Activated B cell treated with CpG ODN at 0.5 μM for 24 hours (primary cell): ENCODE measurements at regions not wholly inside any gene's neighbourhood (a gene's known extent, or its start where the extent isn't known, plus 50 kb on each side); places are given as distances from the start of the nearest gene placed in this dataset.

ENCODE experiments used
- ATAC-seq: fragments of 200-7000 bp; cut with Tn5 transposase; one replicate; pipeline ENCODE4 v1.10.0; 2021; ENCODE audit warnings: low read depth, mild to moderate bottlenecking, moderate library complexity
- CTCF ChIA-PET: fragments of 350-600 bp; sonication (Branson Sonifier 250); formaldehyde crosslinking; loops from one replicate; lab custom pipeline; 2021; ENCODE audit warnings: antibody characterized with exemption; lab: Charles Lee
- POLR2A ChIA-PET: fragments of 350-600 bp; sonication (Branson Sonifier 250); formaldehyde crosslinking; loops from one replicate; lab custom pipeline; 2021; ENCODE audit warnings: antibody characterized with exemption; lab: Charles Lee
- DNase-seq: peaks from one replicate; pipeline ENCODE4 v3.0.0; 2022
- H3K27ac Mint-ChIP-seq: one replicate; pipeline ENCODE4 v1.8.0; 2020; ENCODE audit warnings: mixed read lengths
- H3K27me3 Mint-ChIP-seq: one replicate; pipeline ENCODE4 v1.8.0; 2021; ENCODE audit warnings: mixed read lengths
- H3K36me3 Mint-ChIP-seq: one replicate; pipeline ENCODE4 v1.8.0; 2021; ENCODE audit warnings: low read depth, mixed read lengths
- H3K4me1 Mint-ChIP-seq: one replicate; pipeline ENCODE4 v1.8.0; 2021; ENCODE audit warnings: mixed read lengths
- H3K4me3 Mint-ChIP-seq: one replicate; pipeline ENCODE4 v1.8.0; 2020; ENCODE audit warnings: mild to moderate bottlenecking, mixed read lengths
- H3K9me3 Mint-ChIP-seq: one replicate; pipeline ENCODE4 v1.8.0; 2020; ENCODE audit warnings: mixed read lengths
- CTCF ChIP-seq: fragments of 200-600 bp; IDR thresholded peaks from one replicate; pipeline ENCODE4 v1.8.0; 2022; ENCODE audit warnings: antibody characterized with exemption, mild to moderate bottlenecking
- intact Hi-C: fragments of 100-400 bp; cut with micrococcal nuclease; formaldehyde crosslinking; loops from one replicate; pipeline ENCODE4 v1.15.1; 2024

- no peak overlapping the region for H3K4me3 Mint-ChIP-seq
- ATAC-seq (no peak), DNase-seq (no peak)
- no peaks in the 10 kb centered on the region for H3K27me3 Mint-ChIP-seq
- no peaks in the 10 kb centered on the region for H3K9me3 Mint-ChIP-seq
- H3K27ac Mint-ChIP-seq = no peak overlapping the region
- no peaks in the 10 kb centered on the region for H3K36me3 Mint-ChIP-seq
- ChIA-PET POLR2A (no interaction called here), CTCF (no interaction called here)
- no peak for TF ChIP-seq CTCF
- H3K4me1 Mint-ChIP-seq = no peaks in the 10 kb centered on the region
- intact Hi-C loops = no loop called here
Observed at GRCh38 chr16:66113223-66113622, 253.3 kb upstream of the CDH5 start.

GRCh38 chr16:66109677-66110076, 256.8 kb upstream of the CDH5 start:
- ATAC-seq (no peak), DNase-seq (no peak)
- no peaks in the 10 kb centered on the region for H3K4me1 Mint-ChIP-seq
- no peak for TF ChIP-seq CTCF
- H3K36me3 Mint-ChIP-seq = no peaks in the 10 kb centered on the region
- H3K27ac Mint-ChIP-seq = no peak overlapping the region
- no peaks in the 10 kb centered on the region for H3K27me3 Mint-ChIP-seq
- intact Hi-C loops = no loop called here
- H3K9me3 Mint-ChIP-seq = no peaks in the 10 kb centered on the region
- ChIA-PET CTCF (no interaction called here), POLR2A (no interaction called here)
- no peak overlapping the region for H3K4me3 Mint-ChIP-seq

GRCh38 chr16:66107661-66108060, 258.8 kb upstream of the CDH5 start:
- intact Hi-C loops = no loop called here
- no peaks in the 10 kb centered on the region for H3K9me3 Mint-ChIP-seq
- no peak overlapping the region for H3K27ac Mint-ChIP-seq
- H3K4me1 Mint-ChIP-seq = no peaks in the 10 kb centered on the region
- POLR2A ChIA-PET = no interaction called here
- no peak for TF ChIP-seq CTCF
- H3K4me3 Mint-ChIP-seq = no peak overlapping the region
- no peaks in the 10 kb centered on the region for H3K27me3 Mint-ChIP-seq
- CTCF ChIA-PET = no interaction called here
- no peak for DNase-seq
- no peak for ATAC-seq
- H3K36me3 Mint-ChIP-seq = no peaks in the 10 kb centered on the region

GRCh38 chr16:66103211-66103610, 263.3 kb upstream of the CDH5 start:
- ChIA-PET POLR2A (no interaction called here), CTCF (no interaction called here)
- no peak for DNase-seq
- no peaks in the 10 kb centered on the region for H3K36me3 Mint-ChIP-seq
- no peaks in the 10 kb centered on the region for H3K27me3 Mint-ChIP-seq
- H3K9me3 Mint-ChIP-seq = no peaks in the 10 kb centered on the region
- H3K4me1 Mint-ChIP-seq = no peaks in the 10 kb centered on the region
- H3K4me3 Mint-ChIP-seq = no peak overlapping the region
- intact Hi-C loops = no loop called here
- H3K27ac Mint-ChIP-seq = no peak overlapping the region
- no peak for ATAC-seq
- TF ChIP-seq CTCF = no peak

- no peaks in the 10 kb centered on the region for H3K4me1 Mint-ChIP-seq
- no peak overlapping the region for H3K27ac Mint-ChIP-seq
- H3K36me3 Mint-ChIP-seq = no peaks in the 10 kb centered on the region
- TF ChIP-seq CTCF = no peak
- no peak overlapping the region for H3K4me3 Mint-ChIP-seq
- ATAC-seq = no peak
- intact Hi-C loops = no loop called here
- ChIA-PET POLR2A (no interaction called here), CTCF (no interaction called here)
- no peak for DNase-seq
- H3K9me3 Mint-ChIP-seq = no peaks in the 10 kb centered on the region
- peaks cover 3% of the 10 kb centered on the region for H3K27me3 Mint-ChIP-seq
Observed at GRCh38 chr16:66099306-66099705, 267.2 kb upstream of the CDH5 start.
